HPDE6-E6E7 (cell line): ENCODE measurements at regions not wholly inside any gene's neighbourhood (a gene's known extent, or its start where the extent isn't known, plus 50 kb on each side); places are given as distances from the start of the nearest gene placed in this dataset.
"Not testable (repeated sequence)": the region's sequence is repeated elsewhere in the genome, so short reads cannot be mapped to it uniquely, and the experiment has no call there.

Source experiments
- DNase-seq: peaks from one replicate; pipeline ENCODE4 v3.0.0; 2011; ENCODE audit warnings: missing footprints; ENCODE audit errors: extremely low spot score

- DNase-seq: no peak
These were observed 802.1 kb downstream of the PLA2G4A start for GRCh38 chr1:187630653-187631380.

GRCh38 chr1:187631381-187631675 is 802.6 kb downstream of the PLA2G4A start:
- DNase-seq: no peak

GRCh38 chr1:187631984-187632383 is 803.2 kb downstream of the PLA2G4A start:
- DNase-seq: no peak

GRCh38 chr1:187634940-187635339 is 806.2 kb downstream of the PLA2G4A start:
- DNase-seq: no peak

GRCh38 chr1:187638733-187639434 is 810.1 kb downstream of the PLA2G4A start:
- no peak for DNase-seq

GRCh38 chr1:187641015-187641414 is 812.3 kb downstream of the PLA2G4A start:
- no peak for DNase-seq

GRCh38 chr1:187641463-187641862 is 812.7 kb downstream of the PLA2G4A start:
- no peak for DNase-seq

- DNase-seq: no peak
These were observed 813.2 kb downstream of the PLA2G4A start for GRCh38 chr1:187641907-187642306.

GRCh38 chr1:187645651-187646050 is 816.9 kb downstream of the PLA2G4A start:
- no peak for DNase-seq

GRCh38 chr1:187646536-187647107 is 817.9 kb downstream of the PLA2G4A start:
- no peak for DNase-seq

- DNase-seq: no peak
These were observed 819.3 kb downstream of the PLA2G4A start for GRCh38 chr1:187648091-187648490.

- DNase-seq: no peak
These were observed 825.9 kb downstream of the PLA2G4A start for GRCh38 chr1:187654635-187655034.

- DNase-seq: peak; percentile 8
These were observed 826.4 kb downstream of the PLA2G4A start for GRCh38 chr1:187655104-187655503.

- no peak for DNase-seq
These were observed 836.7 kb downstream of the PLA2G4A start for GRCh38 chr1:187665483-187665882.

- DNase-seq: no peak
These were observed 852.1 kb downstream of the PLA2G4A start for GRCh38 chr1:187680823-187681222.

- DNase-seq: no peak
These were observed 853.4 kb downstream of the PLA2G4A start for GRCh38 chr1:187682112-187682511.

- DNase-seq: peak; percentile 19
These were observed 856.6 kb downstream of the PLA2G4A start for GRCh38 chr1:187685333-187685732.

- DNase-seq: no peak
These were observed 860.4 kb downstream of the PLA2G4A start for GRCh38 chr1:187689129-187689528.

- DNase-seq: peak; percentile 71
These were observed 862.7 kb downstream of the PLA2G4A start for GRCh38 chr1:187691439-187691838.

GRCh38 chr1:187692799-187693198 is 864.0 kb downstream of the PLA2G4A start:
- no peak for DNase-seq

GRCh38 chr1:187696073-187696472 is 867.3 kb downstream of the PLA2G4A start:
- no peak for DNase-seq

GRCh38 chr1:187703138-187704130 is 874.7 kb downstream of the PLA2G4A start:
- DNase-seq: not testable (repeated sequence)
